Left forelimb (tissue), 1 donor: ENCODE measurements at regions not wholly inside any gene's neighbourhood (a gene's known extent, or its start where the extent isn't known, plus 50 kb on each side); places are given as distances from the start of the nearest gene placed in this dataset.

ENCODE experiments used
- DNase-seq: peaks from one replicate; pipeline ENCODE4 v3.0.0-alpha.2; 2018; ENCODE audit warnings: low spot score

GRCh38 chr1:221812088-221812752 is 70.3 kb upstream of the DUSP10 start:
- no peak for DNase-seq

GRCh38 chr1:221810406-221810805 is 68.5 kb upstream of the DUSP10 start:
- DNase-seq = no peak

- no peak for DNase-seq
These were observed 67.5 kb upstream of the DUSP10 start for GRCh38 chr1:221809091-221810029.

- DNase-seq = no peak
These were observed 65.1 kb upstream of the DUSP10 start for GRCh38 chr1:221806984-221807383.

- DNase-seq = no peak
These were observed 64.3 kb upstream of the DUSP10 start for GRCh38 chr1:221806236-221806635.

GRCh38 chr1:221805121-221805520 is 63.2 kb upstream of the DUSP10 start:
- DNase-seq = no peak

GRCh38 chr1:221804303-221804702 is 62.4 kb upstream of the DUSP10 start:
- DNase-seq = no peak

- DNase-seq = no peak
These were observed 60.1 kb upstream of the DUSP10 start for GRCh38 chr1:221801773-221802516.

GRCh38 chr1:221801251-221801661 is 59.4 kb upstream of the DUSP10 start:
- no peak for DNase-seq

- DNase-seq = no peak
These were observed 58.9 kb upstream of the DUSP10 start for GRCh38 chr1:221800831-221801230.

GRCh38 chr1:221797506-221797905 is 55.6 kb upstream of the DUSP10 start:
- no peak for DNase-seq

GRCh38 chr1:221796700-221797099 is 54.8 kb upstream of the DUSP10 start:
- no peak for DNase-seq

GRCh38 chr1:221795380-221795779 is 53.5 kb upstream of the DUSP10 start:
- DNase-seq = no peak

GRCh38 chr1:221794935-221795334 is 53.0 kb upstream of the DUSP10 start:
- no peak for DNase-seq

- no peak for DNase-seq
These were observed 52.3 kb upstream of the DUSP10 start for GRCh38 chr1:221794079-221794670.

- DNase-seq = no peak
These were observed 51.7 kb upstream of the DUSP10 start for GRCh38 chr1:221793439-221794078.

- DNase-seq = no peak
These were observed 50.0 kb upstream of the DUSP10 start for GRCh38 chr1:221791846-221792245.
